HG02678 (cell line): ENCODE measurements at regions not wholly inside any gene's neighbourhood (a gene's known extent, or its start where the extent isn't known, plus 50 kb on each side); places are given as distances from the start of the nearest gene placed in this dataset.

Experiments used
- ATAC-seq: cut with Tn5 transposase; IDR thresholded peaks from one replicate; pipeline ENCODE4 v1.9.1; 2021; ENCODE audit warnings: mild to moderate bottlenecking, moderate library complexity; ENCODE audit not compliant: unreplicated experiment

DNA sequence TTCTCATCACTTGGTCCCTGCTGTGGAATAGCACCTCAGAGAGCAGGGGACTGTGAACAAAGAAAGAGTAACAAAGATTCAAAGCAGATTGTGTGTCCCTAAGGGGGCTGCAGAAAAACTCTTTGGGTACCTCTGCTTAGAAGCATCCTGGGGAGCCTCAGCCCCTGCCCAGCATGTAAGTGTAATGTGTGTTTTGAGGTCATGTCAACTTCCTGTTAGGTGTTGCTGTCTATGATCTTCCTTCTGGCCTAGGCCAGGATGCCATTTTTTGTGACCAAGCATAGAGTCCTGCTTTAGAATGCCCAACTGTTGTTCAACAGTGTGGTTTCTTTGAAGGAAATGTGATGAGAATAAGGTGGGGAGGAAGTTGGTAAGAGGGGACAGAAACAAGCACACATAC is 77.1 kb upstream of the BCL6 start:
- no peak for ATAC-seq

DNA sequence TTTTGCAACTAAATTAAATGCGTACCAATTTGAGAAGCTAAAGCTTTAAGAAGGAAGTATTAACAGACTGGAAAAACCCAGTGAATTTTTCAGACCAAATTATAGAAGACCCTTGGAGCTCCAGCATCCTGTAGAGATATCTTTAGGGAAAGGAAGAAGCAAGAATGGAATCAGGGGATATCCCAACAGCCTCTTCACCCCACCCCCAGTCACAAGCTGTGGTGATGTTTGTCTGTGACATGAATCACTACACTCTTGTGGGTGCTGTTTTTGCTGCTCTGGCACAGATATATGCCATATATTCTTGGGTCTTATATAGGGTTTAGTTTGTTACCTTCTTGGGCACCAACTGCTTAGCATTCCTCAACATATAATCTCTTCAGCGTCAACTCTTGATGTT is 78.5 kb upstream of the BCL6 start:
- no peak for ATAC-seq

DNA sequence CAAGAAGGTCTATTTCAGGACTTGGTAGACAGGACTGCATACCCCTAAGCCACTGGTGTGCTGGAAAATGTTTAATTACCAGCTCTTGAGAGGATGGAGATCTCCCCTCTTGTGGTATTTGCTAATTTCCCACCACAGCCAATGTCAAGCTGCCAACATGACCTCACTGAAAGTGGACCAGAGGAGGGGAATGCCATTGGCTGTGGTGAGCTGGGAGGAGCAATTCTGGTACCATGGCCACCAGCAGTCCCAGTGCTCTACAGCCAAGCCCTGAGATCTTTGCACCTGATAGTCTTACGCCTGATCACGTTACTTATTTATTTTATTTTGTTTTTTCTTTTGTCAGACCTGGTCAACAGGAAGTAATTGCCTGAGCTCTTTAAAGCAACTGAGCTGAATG is 82.5 kb upstream of the BCL6 start:
- no peak for ATAC-seq

DNA sequence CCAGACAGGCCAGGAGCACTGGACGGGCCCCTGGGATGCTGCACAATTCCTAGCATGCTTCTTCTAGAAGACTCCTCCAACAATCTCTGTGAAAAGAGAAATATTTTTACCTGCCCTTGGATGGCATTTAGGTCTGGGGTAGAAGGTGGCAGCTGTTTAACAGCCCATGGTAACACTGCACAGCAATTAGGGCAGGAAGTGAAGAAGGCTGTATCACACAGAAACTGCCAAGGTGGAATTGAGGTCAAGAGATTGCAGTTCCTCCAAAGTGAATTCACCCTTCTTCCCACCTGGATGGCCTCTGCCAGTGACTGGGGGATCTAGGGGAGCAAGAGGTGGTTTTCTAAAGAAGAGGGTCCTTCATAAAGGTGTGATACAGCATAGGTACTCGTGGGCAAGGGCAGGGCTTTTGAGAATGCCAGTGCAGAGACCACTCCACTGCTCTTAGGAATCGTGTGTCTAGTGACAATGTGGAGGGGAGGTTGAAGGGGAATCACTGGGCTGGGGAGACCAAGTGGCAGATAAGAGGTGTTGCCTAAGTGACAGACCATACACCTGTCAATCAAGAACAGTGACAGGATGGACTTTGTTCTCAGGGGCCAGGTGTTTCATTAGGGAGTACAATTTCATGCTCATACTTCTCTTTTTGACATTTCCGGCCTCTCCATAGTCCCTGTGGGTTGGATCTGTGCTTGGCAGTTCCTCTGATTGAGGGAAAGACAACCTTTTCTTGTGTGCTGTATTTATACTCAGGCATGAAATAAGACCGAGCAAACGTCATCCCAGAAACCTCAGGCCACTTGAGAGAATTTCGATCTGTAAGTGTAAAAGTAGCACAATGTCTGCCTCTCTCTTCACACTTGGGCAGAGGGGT is 83.5 kb upstream of the BCL6 start:
- peak; percentile 88 for ATAC-seq

DNA sequence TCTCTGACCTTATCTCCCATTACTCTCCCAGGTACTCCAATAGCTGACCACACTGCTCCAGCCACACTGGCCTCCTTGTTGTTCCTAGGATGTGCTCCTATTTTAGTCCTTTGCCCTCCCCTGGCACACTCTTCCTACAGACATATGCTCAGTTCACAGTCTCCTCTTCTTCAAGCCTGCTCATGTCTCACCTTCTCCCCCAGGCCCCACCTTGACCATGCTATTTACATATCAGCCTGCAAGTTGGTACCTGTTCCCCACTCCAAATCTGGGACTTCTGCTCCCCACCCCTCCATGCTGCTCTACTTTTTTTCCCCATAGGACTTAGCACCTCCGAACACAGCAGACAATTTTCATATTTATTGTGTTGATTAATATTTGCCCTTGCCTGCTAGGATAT is 84.9 kb upstream of the BCL6 start:
- no peak for ATAC-seq

DNA sequence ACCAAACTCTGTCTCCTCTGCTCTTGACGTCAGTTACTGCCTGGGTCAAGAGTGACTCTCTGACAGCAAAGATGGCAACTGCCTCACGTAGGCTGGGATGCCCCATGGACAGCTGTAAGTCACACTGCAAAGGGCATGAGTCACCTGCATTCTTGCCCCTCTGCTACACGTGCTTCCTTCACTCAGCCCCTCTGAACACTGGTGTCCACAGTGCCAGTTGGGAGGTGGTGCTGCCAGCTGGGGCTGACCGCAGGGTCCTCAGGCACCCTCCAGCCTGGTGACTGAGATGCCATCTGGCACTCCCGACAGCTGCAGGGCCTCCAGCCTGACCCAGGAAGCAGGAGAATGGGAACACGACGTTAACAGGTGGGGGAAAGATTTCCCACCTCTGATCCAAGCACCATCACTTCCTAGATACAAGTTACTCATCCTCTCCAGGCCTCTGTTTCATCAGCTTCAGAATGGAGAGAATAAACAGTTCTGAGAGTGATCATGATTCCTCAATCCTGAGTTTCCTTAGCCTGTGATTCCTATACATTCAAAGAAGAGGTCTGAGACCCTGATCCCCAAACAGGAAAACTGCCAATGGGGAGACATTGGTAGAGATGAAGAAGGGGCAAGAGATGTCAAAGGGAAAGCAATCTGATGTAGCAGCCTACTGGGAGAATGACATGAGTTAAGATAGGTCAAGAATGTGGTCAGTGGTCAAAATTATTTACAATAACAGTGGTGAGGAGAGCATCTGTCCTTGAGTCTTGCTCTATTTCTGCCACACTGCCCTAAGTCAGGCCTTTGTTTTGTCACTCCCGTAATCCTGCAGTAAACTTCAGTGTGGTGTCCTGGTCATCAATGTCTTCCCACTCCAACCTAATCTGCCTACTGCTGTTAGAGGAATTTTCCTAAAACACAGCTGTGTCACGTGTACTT is 86.1 kb upstream of the BCL6 start:
- no peak for ATAC-seq

DNA sequence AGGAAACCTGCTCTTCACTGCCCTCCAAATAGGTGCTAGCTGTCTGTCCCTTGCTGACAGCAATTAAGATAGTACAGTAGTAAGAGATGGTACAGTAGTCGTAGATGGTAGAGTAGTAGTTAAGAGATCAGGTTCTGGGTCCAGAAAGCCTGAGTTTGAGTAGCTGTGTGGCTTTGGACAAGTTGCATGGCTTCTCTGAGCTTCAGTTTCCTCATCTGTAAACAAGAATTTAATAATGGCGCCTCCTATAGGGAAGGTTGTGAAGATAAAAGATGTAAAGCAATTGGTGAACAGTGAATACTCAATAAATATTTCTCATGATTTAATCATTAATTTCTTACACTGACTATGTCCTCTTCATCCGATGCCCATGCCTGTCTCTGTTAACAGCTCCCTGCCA is 86.9 kb upstream of the BCL6 start:
- ATAC-seq = no peak

DNA sequence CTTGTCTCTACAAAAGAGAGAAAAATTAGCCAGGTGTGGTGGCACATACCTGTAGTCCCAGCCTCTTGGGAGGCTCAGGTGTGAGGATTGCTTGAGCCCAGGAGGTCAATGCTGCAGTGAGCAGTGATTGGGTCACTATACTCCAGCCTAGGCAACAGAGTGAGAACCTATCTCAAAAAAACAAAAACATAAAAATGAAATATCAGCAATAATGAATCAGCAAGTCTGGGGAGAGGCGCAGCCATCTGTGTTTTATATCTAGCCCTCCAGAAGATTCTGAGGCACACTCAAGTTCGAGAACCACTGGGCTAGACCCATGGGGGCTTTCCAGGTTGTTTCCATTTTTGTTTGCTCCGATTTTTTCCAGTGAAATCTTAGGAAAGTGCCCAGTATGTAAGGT is 88.1 kb upstream of the BCL6 start:
- no peak for ATAC-seq

DNA sequence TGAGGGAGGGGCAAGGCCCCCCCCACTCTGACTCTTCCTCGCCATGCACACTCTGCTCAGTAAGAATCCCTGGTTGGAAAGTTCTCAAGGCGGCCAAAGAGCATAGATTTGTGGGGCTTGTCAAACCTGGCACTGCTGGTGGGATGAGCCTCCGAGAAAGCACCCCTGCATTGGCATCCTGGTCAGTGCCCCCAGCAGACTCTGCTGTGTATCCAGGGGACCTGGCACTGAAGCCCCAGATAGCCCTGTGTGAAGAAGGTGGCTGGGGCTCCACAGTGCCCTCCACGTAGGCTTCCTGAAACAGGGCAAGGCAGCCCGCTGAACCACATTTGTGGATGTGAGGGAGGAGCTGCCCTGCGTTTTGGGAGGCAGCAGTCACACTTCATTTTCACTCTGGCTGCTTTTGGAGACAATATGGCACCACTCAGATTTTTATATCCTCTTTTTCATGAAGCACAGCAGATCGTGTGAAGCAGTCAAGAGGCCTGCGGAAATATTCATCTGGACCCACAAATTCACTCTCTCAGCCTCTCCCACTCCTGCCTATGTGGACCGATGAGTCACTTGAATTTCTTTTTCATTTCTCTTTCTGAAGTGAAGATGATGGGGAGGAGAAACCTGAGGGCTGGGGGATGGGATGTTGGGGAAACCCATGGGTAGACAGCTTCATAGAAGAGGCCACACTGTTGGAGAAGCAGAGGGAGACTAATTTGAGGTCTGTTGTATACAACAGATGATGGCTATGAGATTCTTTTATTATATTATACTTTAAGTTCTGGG is 88.7 kb upstream of the BCL6 start:
- ATAC-seq = no peak

DNA sequence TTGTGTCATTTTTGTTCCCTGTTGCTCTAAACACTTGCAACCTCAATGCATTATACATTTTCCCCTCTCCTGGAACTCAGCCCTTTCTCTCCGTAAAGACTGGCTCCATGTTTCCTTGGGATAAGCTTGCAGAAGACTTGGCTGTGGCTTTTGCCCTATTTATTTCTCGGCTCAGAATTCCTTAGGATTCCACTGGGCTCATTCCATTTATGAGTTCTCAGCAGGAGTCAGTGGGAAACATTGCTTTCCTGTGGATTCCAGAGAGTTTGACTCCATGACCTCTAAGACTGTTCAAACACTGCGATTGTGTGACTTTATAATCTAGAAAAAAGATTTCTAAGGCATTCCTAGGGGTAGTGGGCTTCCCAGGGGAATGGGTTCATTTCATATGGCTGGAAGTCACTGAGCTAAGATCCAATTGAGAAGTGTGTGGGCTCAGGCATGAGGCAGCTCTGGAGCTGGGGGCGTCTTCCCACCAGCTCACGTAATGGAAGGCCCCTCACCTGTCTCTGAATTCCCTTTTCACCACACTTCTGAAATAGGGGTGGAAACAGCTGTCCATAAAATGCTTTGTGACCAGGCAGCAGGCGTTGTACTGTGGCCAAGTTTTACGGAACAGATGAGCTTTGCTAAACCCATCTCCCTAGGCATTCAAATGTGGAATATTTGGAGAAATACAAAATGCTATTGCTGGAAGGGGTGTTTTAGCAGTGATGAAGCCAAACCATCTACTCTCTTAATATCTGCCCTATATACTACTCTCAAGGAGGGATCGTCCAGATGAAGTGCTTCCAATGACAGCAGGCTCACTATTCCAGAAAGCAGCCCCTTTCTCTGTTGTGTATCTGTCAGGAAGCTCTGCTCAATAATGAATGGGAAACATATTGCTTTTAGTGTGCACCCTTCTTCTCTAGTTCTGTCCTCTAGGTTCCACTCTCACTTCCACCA is 91.8 kb upstream of the BCL6 start:
- ATAC-seq = no peak

DNA sequence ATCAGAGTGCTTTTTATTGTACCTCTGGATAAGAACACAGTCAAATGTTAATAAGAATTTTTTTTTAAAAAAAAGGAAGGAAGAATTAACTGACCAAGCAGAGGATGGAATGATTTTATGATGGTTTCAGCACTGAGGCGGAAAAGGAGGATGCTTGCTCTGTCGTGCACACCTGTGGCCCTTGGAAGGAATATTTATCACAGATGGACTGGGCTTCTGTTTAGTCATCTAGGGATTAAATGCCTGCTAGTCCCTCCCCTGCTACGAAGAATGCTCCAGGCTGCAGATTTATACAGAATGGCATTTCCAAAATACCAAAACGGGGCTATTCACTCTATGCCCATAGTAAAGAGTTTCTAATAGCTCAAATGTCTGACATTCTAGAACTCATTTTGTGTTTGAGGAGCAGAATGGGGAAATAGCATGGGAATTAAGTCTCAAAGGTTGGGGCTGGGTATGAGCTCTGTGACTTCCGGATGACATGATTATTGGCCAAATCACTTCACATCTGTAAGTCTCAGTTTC is 92.8 kb upstream of the BCL6 start:
- no peak for ATAC-seq

DNA sequence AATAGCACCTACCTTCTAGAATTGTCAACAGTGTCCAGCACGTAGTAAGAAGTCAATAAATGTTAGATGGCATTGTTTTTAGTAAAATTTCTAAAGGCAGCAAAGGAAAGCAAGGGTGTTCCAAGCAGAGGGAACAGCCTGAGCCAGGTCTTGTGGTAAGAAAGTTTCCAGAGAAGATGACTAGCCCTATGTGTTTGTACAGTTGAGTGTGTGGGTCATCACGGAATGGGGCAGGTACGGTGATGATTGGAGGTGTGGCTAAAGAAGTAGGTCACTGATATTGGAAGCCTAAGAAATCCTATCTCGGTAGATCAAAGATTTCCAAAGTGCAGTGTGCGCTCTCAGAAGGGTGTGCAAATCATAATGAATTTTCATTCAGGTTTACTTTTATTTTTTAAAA is 94.2 kb upstream of the BCL6 start:
- ATAC-seq = no peak

DNA sequence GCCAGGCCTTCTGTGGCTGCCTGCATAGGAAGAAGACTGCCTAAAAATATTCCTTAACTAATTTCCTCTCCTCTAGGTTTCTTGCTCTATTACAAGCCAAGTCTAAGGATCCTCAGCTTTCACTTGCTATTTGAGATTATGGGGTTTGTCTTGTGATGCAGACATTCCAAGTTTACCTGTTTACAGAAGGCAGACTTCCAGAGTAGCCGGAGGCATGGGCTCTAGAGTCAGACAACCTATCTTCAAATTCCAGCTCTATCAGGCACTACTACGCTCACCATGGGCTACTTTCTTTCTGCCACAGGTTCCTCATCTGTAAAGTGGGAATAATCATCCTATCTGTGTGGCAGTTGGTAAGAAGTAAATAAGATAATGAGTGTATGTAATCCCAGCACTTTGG is 95.6 kb upstream of the BCL6 start:
- no peak for ATAC-seq

DNA sequence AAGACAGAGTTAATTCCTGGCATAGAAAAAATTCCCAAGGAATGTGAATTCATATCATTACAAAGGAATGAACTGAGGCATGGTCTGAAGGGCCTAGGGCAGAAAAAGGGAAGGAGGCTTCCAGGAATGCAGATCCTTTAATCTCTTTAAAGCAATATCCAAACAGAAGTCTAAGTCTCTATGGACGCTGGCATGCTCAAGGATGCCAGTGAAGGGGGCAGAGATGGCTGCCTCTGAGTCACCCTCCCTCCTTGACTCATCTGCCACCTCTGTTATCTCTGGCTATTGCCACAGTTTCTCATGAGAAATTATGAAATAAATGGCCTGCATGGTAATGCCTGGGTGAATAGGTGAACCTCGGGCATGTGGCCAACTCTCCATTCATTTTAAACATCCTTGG is 96.3 kb upstream of the BCL6 start:
- ATAC-seq = no peak

DNA sequence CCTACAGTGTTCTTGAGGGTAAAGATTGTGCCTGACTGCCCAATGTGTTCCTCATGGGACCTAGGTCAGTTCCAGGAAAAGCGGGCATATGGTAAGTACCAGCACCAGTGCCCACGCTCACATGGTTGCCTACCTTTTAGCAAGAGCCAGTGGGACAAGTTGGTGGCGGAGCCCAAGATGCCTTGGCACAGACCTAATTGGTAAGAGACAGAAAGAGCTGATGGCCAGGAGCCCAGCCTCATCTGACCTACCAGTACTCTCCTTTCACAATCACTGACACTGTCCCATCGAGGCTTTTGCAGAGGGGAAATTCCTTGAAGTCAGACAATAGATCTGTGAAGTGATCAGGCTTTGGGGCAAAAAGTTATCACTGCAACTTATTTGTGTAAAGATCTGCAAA is 98.4 kb upstream of the BCL6 start:
- ATAC-seq = no peak

DNA sequence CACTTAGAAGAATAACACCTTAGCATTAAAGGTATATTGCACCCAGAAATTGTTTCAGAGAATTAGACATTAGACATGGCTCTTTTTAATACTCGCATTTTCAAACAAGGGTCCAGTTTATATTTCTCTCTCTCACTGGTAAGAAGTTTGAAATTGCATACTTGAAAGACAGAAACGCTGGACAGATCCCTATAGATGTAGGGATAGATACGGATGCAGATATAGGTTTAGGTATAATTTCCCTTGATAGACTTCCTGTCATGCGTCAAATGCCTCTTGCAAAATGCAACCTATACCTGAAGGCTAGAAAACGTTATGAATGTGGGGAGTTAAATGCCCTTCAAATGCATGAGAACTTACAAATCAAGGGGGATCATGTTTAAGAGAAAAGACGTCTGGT is 99.4 kb upstream of the BCL6 start:
- ATAC-seq = no peak

DNA sequence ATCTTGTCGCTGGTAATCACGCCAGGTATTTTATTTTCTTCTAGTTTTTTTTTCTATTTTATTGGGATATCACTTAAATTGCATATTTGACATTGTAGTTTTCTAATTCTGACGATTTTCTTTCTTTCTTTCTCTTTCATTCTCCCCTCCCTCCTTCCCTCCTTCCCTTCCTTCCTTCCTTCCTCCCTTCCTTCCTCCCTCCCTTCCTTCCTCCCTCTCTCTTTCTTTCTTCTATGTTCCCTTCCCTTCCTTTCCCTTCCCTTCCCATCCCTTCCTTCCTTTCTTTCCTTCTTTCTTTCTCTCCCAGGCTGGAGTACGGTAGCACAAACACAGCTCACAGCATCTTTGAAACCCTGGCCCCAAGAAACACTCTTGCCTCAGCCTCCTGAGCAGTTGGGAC is 100.6 kb upstream of the BCL6 start:
- no peak for ATAC-seq

DNA sequence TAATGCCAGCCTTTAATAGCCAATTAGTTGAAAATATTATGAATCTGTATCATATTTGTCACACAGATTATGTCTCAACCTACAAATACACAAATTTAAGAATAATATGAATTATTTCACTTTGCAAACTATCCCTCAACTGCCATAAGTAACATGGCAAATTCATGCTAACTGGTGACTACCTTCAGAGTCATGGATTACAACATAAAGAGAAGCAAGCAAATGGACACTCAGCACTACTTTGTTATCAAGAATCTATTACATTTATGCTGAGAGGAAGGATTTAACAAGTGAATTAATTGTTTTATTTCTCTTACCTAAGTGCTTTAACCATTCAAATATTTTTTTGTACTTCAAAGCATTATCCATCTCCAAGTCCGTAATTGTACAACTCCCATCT is 103.1 kb upstream of the BCL6 start:
- no peak for ATAC-seq

DNA sequence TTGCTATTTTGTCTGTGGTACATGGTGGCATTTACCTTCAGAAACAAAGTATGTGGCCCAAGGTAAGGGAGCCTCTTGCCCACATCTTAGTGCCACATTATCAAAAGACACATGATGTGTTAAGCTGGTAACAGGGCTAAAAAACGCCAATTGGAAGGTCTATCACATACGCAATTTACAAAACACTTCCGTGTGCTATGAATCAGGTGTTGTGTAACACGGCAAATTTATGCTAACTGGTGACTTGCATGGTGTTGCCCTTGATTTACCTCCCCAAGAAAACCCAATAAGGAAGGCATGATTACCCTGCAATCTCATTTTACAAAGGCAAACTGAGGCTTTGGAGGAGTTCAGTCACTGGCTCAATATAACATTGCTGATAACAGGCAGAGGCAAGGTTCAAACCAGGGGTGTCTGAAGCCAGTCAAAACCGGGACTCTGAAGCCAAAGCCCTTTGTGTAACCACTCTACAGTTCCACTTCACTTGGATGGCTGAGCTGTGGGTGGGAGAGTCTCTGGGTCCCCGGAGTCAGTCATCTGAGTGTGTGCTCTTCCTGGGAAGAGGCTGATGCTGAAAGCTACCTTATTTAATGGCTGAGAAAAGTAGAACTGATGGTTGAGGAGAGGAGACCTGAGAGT is 103.9 kb upstream of the BCL6 start:
- ATAC-seq = no peak
